K562 (cell line): ENCODE measurements at regions not wholly inside any gene's neighbourhood (a gene's known extent, or its start where the extent isn't known, plus 50 kb on each side); places are given as distances from the start of the nearest gene placed in this dataset.
A peak's percentile ranks its signal among the peaks of the same experiment; 100 is the strongest.
"Not testable (repeated sequence)": the region's sequence is repeated elsewhere in the genome, so short reads cannot be mapped to it uniquely, and the experiment has no call there.

Source experiments
- ATAC-seq: fragments of 200-7000 bp; cut with Tn5 transposase; 3 replicates; pipeline ENCODE4 v1.9.1; 2020; ENCODE audit warnings: moderate library complexity
- BruUV-seq: library from RNA; stranded (reverse); fragments of 400-500 nt; replicated peaks from 2 replicates; lab custom pipeline; 2021; lab: Mats Ljungman, UMichigan
- CTCF ChIA-PET: fragments of 300-600 bp; formaldehyde crosslinking; extraction: SDS; loops from one replicate; lab custom pipeline; 2021; ENCODE audit warnings: low intra/inter-chr PET ratio; lab: Yijun Ruan, JAX
- POLR2A ChIA-PET: fragments of 300-600, 350-650 bp; sonication (Branson Sonifier 250); formaldehyde crosslinking; extraction: SDS; loops from one replicate; lab custom pipeline; 2021; ENCODE audit warnings: antibody characterized with exemption, inconsistent platforms; lab: Yijun Ruan, JAX
- DNase-seq, 4 experiments: peaks; one replicate each; pipeline versions ENCODE4 v3.0.0 to v3.0.0-alpha.2; 2011 to 2018; ENCODE audit warnings: low spot score in 3 of 4, mixed read lengths in 3 of 4; ENCODE audit errors: extremely low read depth in 1 of 4
- FAIRE-seq: peaks from 2 replicates; lab custom pipeline; 2011; peaks lifted over from hg19 to GRCh38; lab: Jason Lieb, UNC
- H2AFZ ChIP-seq: 2 replicates; pipeline ENCODE4 v1.6.0; 2011; ENCODE audit warnings: low read depth, low read length, control low read depth, inconsistent platforms
- H3K27ac ChIP-seq: fragments of 200-600 bp; 3 replicates; pipeline ENCODE4 v1.8.0; 2011; ENCODE audit warnings: low read depth, mild to moderate bottlenecking, control low read depth, inconsistent platforms, low read length, moderate library complexity, mixed read lengths; ENCODE audit errors: extremely low read depth
- H3K27me3 ChIP-seq, 2 experiments: fragments of 300-600 bp in 1 of 2; 2 replicates in 1 of 2; 3 replicates in 1 of 2; pipeline versions ENCODE4 v1.6.0 to v1.8.0; 2011; ENCODE audit warnings: inconsistent platforms in 2 of 2, low read length in 2 of 2, mild to moderate bottlenecking in 1 of 2, mixed read lengths in 1 of 2, moderate library complexity in 1 of 2; ENCODE audit not compliant: control insufficient read depth in 2 of 2, insufficient read depth in 2 of 2
- H3K36me3 ChIP-seq: fragments of 300-600 bp; 3 replicates; pipeline ENCODE4 v1.8.0; 2011; ENCODE audit warnings: mild to moderate bottlenecking, low read length, inconsistent platforms; ENCODE audit not compliant: control insufficient read depth, insufficient read depth
- H3K4me1 ChIP-seq, 2 experiments: fragments of 200-600 bp in 1 of 2; replicated peaks in 1 of 2; 2 replicates in 1 of 2; 3 replicates in 1 of 2; pipeline versions ENCODE4 v1.5.1 to v1.8.0; 2011; ENCODE audit warnings: inconsistent platforms in 2 of 2, low read length in 2 of 2, mild to moderate bottlenecking in 1 of 2, mixed read lengths in 1 of 2, moderate library complexity in 1 of 2; ENCODE audit not compliant: control insufficient read depth in 2 of 2, insufficient read depth in 2 of 2
- H3K4me2 ChIP-seq: 2 replicates; pipeline ENCODE4 v1.6.1; 2011; ENCODE audit warnings: low read length, control low read depth, inconsistent platforms, mixed read lengths; ENCODE audit not compliant: insufficient read depth
- H3K4me3 ChIP-seq: fragments of 200-600 bp; sonication (generic), shearing (Covaris generic); 2 replicates; pipeline ENCODE4 v1.5.1; 2016; ENCODE audit warnings: control low read depth, inconsistent platforms
- H3K79me2 ChIP-seq: fragments of 200-600 bp; 3 replicates; pipeline ENCODE4 v1.8.0; 2011; ENCODE audit warnings: low read length, inconsistent platforms; ENCODE audit not compliant: control insufficient read depth, insufficient read depth
- H3K9ac ChIP-seq, 2 experiments: 2 replicates each; pipeline versions ENCODE4 v1.6.0 to v1.6.1; 2011; ENCODE audit warnings: low read depth in 2 of 2, low read length in 2 of 2, control low read depth in 1 of 2, inconsistent platforms in 1 of 2, mild to moderate bottlenecking in 1 of 2, mixed read lengths in 1 of 2; ENCODE audit not compliant: insufficient read depth in 1 of 2
- H3K9me1 ChIP-seq: one replicate; pipeline ENCODE4 v1.6.0; 2011; ENCODE audit warnings: inconsistent platforms, mild to moderate bottlenecking, low read length, moderate library complexity; ENCODE audit not compliant: control insufficient read depth, insufficient read depth
- H3K9me3 ChIP-seq: replicated peaks from 2 replicates; pipeline ENCODE4 v1.5.1; 2011; ENCODE audit warnings: low read depth, low read length, inconsistent platforms; ENCODE audit not compliant: control insufficient read depth, insufficient read depth
- H4K20me1 ChIP-seq: replicated peaks from 2 replicates; pipeline ENCODE4 v1.6.1; 2011; ENCODE audit warnings: low read length, inconsistent platforms, mixed read lengths; ENCODE audit not compliant: control insufficient read depth, insufficient read depth
- CEBPB ChIP-seq: fragments of 450-650 bp; IDR thresholded peaks from 2 replicates; pipeline ENCODE4 v1.6.1; 2016; ENCODE audit warnings: missing genetic modification characterization, missing compliant biosample characterization
- NRF1 ChIP-seq, 2 experiments: fragments of 450-650 bp; IDR thresholded peaks in 1 of 2; conservative IDR thresholded peaks in 1 of 2; 2 replicates each; pipeline ENCODE4 v1.6.1; 2014; ENCODE audit warnings: mild to moderate bottlenecking in 2 of 2
- SPI1 ChIP-seq: IDR thresholded peaks from 2 replicates; pipeline ENCODE4 v1.6.1; 2011; ENCODE audit warnings: low read depth, low read length, control low read depth, borderline replicate concordance
- WGBS: fragments of 100-300 bp; shearing (Covaris generic); methylation state at CpG from one replicate; pipeline ENCODE4 v1.1.6; 2016; ENCODE audit warnings: low coverage, mixed read lengths; ENCODE audit not compliant: insufficient coverage; ENCODE audit errors: missing lambda C conversion rate; 5-methylcytosine and 5-hydroxymethylcytosine counted together
- in situ Hi-C: fragments of 300-500 bp; cut with MboI; formaldehyde crosslinking; loops from 4 replicates; pipeline ENCODE4 v1.15.0; 2018; ENCODE audit warnings: inconsistent platforms, mixed read lengths
- intact Hi-C: fragments of 100-400 bp; cut with micrococcal nuclease; formaldehyde crosslinking; loops from 2 replicates; pipeline ENCODE4 v1.14.2; 2022

DNA sequence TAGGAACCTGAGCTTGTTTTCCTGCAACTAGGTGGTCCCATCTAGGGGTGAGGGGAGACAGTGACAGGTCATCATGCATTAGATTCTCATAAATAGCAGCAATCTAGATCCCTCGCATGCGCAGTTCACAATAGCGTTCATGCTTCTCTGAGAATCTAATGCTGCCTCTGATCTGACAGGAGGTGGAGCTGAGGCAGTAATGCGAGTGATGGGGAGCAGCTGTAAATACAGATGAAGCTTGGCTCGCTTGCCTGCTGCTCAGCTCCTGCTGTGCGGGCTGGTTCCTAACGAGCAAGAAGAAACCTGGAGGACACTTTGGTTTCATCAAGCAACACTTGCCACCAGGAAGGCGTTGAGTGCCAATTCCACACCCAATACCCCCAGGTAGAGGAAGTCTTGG lies 95.1 kb upstream of the OLIG2 start:
- POLR2A ChIA-PET = no interaction called here

DNA sequence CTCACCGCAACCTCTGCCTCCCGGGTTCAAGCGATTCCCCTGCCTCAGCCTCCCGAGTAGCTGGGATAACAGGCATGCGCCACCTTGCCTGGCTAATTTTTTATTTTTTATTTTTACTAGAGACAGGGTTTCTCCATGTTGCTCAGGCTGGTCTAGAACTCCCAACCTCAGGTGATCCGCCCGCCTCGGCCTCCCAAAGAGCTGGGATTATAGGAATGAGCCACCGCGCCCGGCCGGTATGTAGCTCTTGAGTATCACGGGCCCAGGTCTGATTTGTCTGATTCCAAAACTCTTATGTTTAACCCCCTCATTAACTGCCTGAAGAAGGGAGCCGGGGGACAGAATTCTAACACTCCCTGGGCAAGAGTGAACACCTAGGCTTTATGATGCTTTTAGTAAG lies 91.7 kb upstream of the OLIG2 start:
- intact Hi-C loops, H3K9me1 ChIP-seq, H3K4me2 ChIP-seq, H3K36me3 ChIP-seq, CTCF ChIA-PET, H3K9ac ChIP-seq, ATAC-seq, H2AFZ ChIP-seq, H3K4me1 ChIP-seq, BruUV-seq, H3K9me3 ChIP-seq, H4K20me1 ChIP-seq, H3K79me2 ChIP-seq, in situ Hi-C loops, FAIRE-seq, H3K4me3 ChIP-seq, DNase-seq, H3K27ac ChIP-seq: not testable (repeated sequence)
- H3K27me3 ChIP-seq = peaks cover 33 to 56% of the 10 kb centered on the region in 2 experiments
- 8% methylated on average over 13 of the region's 14 CpGs for WGBS
- 0 out of 2 replicates have a peak, but pooled peaks have one; percentile 7 for TF ChIP-seq CEBPB (tag)
- POLR2A ChIA-PET = interaction anchor here (0.9 to 1.1 kb wide), 3 partner anchors 11 to 276 kb away, joined by 3 to 4 read pairs (median 3); no protein-coding TSS in a partner anchor

More for the DNA sequence above, 95.1 kb upstream of the OLIG2 start:
- Histone ChIP-seq H2AFZ (no peak overlapping the region), H3K4me2 (no peak overlapping the region), H3K9ac (no peak overlapping the region), H3K27me3 (peaks cover 25 to 36% of the 10 kb centered on the region in 2 experiments), H3K9me3 (no peaks in the 10 kb centered on the region), H3K27ac (no peak overlapping the region), H3K4me3 (no peak overlapping the region), H3K4me1 (peaks cover 0 to 7% of the 10 kb centered on the region in 2 experiments; a peak in 3 of 5 replicates), H3K9me1 (no peaks in the 10 kb centered on the region), H3K36me3 (no peaks in the 10 kb centered on the region), H3K79me2 (no peaks in the 10 kb centered on the region), H4K20me1 (0 out of 2 replicates have a peak, but pooled peaks cover 2% of the 10 kb centered on the region)
- TF ChIP-seq NRF1 (conservative IDR thresholded peaks at IDR 0.05 in 1 of 2, IDR thresholded peaks at IDR 0.05 in 1 of 2) = peak; percentile 52 to 65; a peak in 3 of 4 replicates
- no peak for TF ChIP-seq SPI1
- 0% methylated on average over 8 of the region's 8 CpGs for WGBS
- no TSS peak for BruUV-seq
- CTCF ChIA-PET = no interaction called here
- FAIRE-seq (no peak), ATAC-seq (no peak), DNase-seq (no peak)
- in situ Hi-C loops = no loop called here
- intact Hi-C loops = no loop called here
